Natural killer cell (primary cell): ENCODE measurements at regions not wholly inside any gene's neighbourhood (a gene's known extent, or its start where the extent isn't known, plus 50 kb on each side); places are given as distances from the start of the nearest gene placed in this dataset.

Source experiments
- ATAC-seq, 3 donors: fragments of 150-1000 bp in 2 of 3; fragments of 200-7000 bp in 1 of 3; cut with Tn5 transposase; 1 replicate in 1 of 3; 2 replicates in 2 of 3; pipeline ENCODE4 v1.10.0; 2021; ENCODE audit warnings: mild to moderate bottlenecking in 2 of 3, moderate library complexity in 2 of 3
- DNase-seq, 2 donors: peaks; one replicate each; pipeline versions ENCODE4 v3.0.0 to v3.0.0-alpha.2; 2013 to 2021; ENCODE audit warnings: mixed read lengths in 1 of 2
- H3K27ac ChIP-seq: one replicate; pipeline ENCODE4 v1.5.1; 2013; ENCODE audit warnings: mild to moderate bottlenecking, low read length
- H3K27me3 ChIP-seq: one replicate; pipeline ENCODE4 v1.6.1; 2013; ENCODE audit warnings: low read length; ENCODE audit not compliant: control insufficient read depth, insufficient read depth
- H3K36me3 ChIP-seq: one replicate; pipeline ENCODE4 v1.6.1; 2013; ENCODE audit warnings: low read length; ENCODE audit not compliant: control insufficient read depth, insufficient read depth
- H3K4me1 ChIP-seq: one replicate; pipeline ENCODE4 v1.6.1; 2013; ENCODE audit warnings: low read length; ENCODE audit not compliant: control insufficient read depth, insufficient read depth
- H3K4me3 ChIP-seq: one replicate; pipeline ENCODE4 v1.5.1; 2013; ENCODE audit warnings: low read length
- H3K9me3 ChIP-seq: one replicate; pipeline ENCODE4 v1.6.1; 2013; ENCODE audit warnings: low read length; ENCODE audit not compliant: control insufficient read depth, insufficient read depth
- H3K27ac Mint-ChIP-seq, 2 donors: one replicate each; pipeline ENCODE4 v1.8.0; 2022; ENCODE audit warnings: mild to moderate bottlenecking in 2 of 2, mixed read lengths in 2 of 2, moderate library complexity in 1 of 2
- H3K27me3 Mint-ChIP-seq, 2 donors: one replicate each; pipeline ENCODE4 v1.8.0; 2022; ENCODE audit warnings: low read depth in 2 of 2, mixed read lengths in 2 of 2
- H3K36me3 Mint-ChIP-seq: one replicate; pipeline ENCODE4 v1.8.0; 2022; ENCODE audit warnings: mixed read lengths
- H3K4me1 Mint-ChIP-seq, 2 donors: one replicate each; pipeline ENCODE4 v1.8.0; 2022; ENCODE audit warnings: mixed read lengths in 2 of 2
- H3K4me3 Mint-ChIP-seq: one replicate; pipeline ENCODE4 v1.8.0; 2022; ENCODE audit warnings: mild to moderate bottlenecking, moderate library complexity, mixed read lengths
- H3K9me3 Mint-ChIP-seq, 2 donors: one replicate each; pipeline ENCODE4 v1.8.0; 2022; ENCODE audit warnings: mixed read lengths in 2 of 2
- WGBS: methylation state at CpG from one replicate; pipeline ENCODE4 v1.1.7; 2013; ENCODE audit warnings: missing lambda C conversion rate; ENCODE audit not compliant: insufficient coverage; 5-methylcytosine and 5-hydroxymethylcytosine counted together
- intact Hi-C: fragments of 100-400 bp; cut with micrococcal nuclease; formaldehyde crosslinking; loops from one replicate; pipeline ENCODE4 v1.14.2; 2022
- TF ChIP-seq, protein P1 (sequence below): fragments of 200-600 bp; IDR thresholded peaks from one replicate; pipeline ENCODE4 v1.8.0; 2022; ENCODE audit warnings: antibody characterized with exemption

GRCh38 chr3:35187908-35188307, 451.4 kb upstream of the ARPP21 start:
- H3K9me3 Mint-ChIP-seq = peaks cover 13 to 14% of the 10 kb centered on the region in 2 donors

GRCh38 chr3:35194666-35195065, 444.7 kb upstream of the ARPP21 start:
- Histone ChIP-seq H3K27ac (no peak overlapping the region), H3K9me3 (no peaks in the 10 kb centered on the region), H3K4me3 (no peak overlapping the region), H3K36me3 (no peaks in the 10 kb centered on the region), H3K27me3 (no peaks in the 10 kb centered on the region), H3K4me1 (no peaks in the 10 kb centered on the region)
- H3K9me3 Mint-ChIP-seq = peaks cover 6 to 18% of the 10 kb centered on the region in 2 donors
- no peaks in the 10 kb centered on the region for H3K36me3 Mint-ChIP-seq
- TF ChIP-seq, protein P1, sequence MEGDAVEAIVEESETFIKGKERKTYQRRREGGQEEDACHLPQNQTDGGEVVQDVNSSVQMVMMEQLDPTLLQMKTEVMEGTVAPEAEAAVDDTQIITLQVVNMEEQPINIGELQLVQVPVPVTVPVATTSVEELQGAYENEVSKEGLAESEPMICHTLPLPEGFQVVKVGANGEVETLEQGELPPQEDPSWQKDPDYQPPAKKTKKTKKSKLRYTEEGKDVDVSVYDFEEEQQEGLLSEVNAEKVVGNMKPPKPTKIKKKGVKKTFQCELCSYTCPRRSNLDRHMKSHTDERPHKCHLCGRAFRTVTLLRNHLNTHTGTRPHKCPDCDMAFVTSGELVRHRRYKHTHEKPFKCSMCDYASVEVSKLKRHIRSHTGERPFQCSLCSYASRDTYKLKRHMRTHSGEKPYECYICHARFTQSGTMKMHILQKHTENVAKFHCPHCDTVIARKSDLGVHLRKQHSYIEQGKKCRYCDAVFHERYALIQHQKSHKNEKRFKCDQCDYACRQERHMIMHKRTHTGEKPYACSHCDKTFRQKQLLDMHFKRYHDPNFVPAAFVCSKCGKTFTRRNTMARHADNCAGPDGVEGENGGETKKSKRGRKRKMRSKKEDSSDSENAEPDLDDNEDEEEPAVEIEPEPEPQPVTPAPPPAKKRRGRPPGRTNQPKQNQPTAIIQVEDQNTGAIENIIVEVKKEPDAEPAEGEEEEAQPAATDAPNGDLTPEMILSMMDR = no peak
- H3K27me3 Mint-ChIP-seq = no peaks in the 10 kb centered on the region
- no peak overlapping the region for H3K27ac Mint-ChIP-seq
- H3K4me1 Mint-ChIP-seq = no peaks in the 10 kb centered on the region
- H3K4me3 Mint-ChIP-seq = no peak overlapping the region
- intact Hi-C loops = no loop called here
- no peak for DNase-seq
- 92% methylated on average over 1 of the region's 1 CpG for WGBS
- ATAC-seq = no peak

More at GRCh38 chr3:35187908-35188307, 451.4 kb upstream of the ARPP21 start:
- Histone ChIP-seq H3K27me3 (no peaks in the 10 kb centered on the region), H3K36me3 (no peaks in the 10 kb centered on the region), H3K4me1 (no peaks in the 10 kb centered on the region), H3K4me3 (no peak overlapping the region), H3K9me3 (no peaks in the 10 kb centered on the region), H3K27ac (no peak overlapping the region)
- Mint-ChIP-seq H3K36me3 (no peaks in the 10 kb centered on the region), H3K4me1 (no peaks in the 10 kb centered on the region), H3K27me3 (no peaks in the 10 kb centered on the region), H3K4me3 (no peak overlapping the region), H3K27ac (no peak overlapping the region)
- DNase-seq = no peak
- 80% methylated on average over 1 of the region's 1 CpG for WGBS
- TF ChIP-seq, protein P1 = no peak
- intact Hi-C loops = no loop called here
- ATAC-seq = no peak

DNA sequence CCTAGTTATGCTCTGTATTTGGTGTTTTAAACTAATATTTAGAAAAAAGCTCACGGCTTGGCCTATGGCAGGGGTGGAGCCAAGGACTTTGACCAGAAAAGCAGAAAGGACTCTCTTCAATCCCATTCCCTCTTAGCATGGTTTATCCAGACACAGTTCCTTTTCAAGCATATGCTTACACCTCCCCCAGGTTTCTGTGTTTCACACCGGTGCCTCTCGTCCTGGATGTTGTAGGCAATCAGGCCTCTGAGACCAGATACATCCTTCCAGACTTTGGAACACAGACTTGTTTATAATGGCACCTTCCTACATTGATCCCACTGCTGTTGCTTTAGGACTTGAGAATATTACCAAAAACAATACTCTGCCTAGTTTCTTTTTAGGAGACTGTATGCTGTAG, 440.5 kb upstream of the ARPP21 start:
- intact Hi-C loops = no loop called here
- H3K36me3 Mint-ChIP-seq = no peaks in the 10 kb centered on the region
- Histone ChIP-seq H3K27ac (no peak overlapping the region), H3K4me3 (no peak overlapping the region), H3K4me1 (no peaks in the 10 kb centered on the region), H3K36me3 (no peaks in the 10 kb centered on the region), H3K27me3 (no peaks in the 10 kb centered on the region), H3K9me3 (no peaks in the 10 kb centered on the region)
- WGBS = 97% methylated on average over 3 of the region's 3 CpGs
- ATAC-seq (no peak), DNase-seq (no peak)
- H3K9me3 Mint-ChIP-seq = peaks cover 9 to 24% of the 10 kb centered on the region in 2 donors
- H3K27me3 Mint-ChIP-seq = no peaks in the 10 kb centered on the region
- TF ChIP-seq, protein P1 = no peak
- no peaks in the 10 kb centered on the region for H3K4me1 Mint-ChIP-seq
- no peak overlapping the region for H3K4me3 Mint-ChIP-seq
- H3K27ac Mint-ChIP-seq = no peak overlapping the region

DNA sequence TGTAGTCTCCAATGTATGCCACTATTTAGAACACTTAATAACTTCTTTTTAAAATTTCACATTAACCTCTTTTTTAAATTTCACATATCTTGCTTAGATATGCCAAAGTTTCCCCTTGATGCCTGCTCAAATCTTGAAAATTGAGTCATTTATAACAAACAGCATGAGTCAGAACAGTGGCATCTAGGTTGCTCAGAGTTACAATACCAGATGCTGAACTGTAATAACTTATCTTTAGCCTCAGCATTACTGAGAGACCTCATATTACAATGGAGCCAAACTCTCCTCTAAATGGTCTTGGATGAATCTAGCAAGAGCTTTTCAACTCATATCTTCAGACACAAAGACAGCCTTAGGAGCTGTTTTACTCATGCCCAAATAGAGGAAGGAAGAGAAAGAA, 439.3 kb upstream of the ARPP21 start:
- no peak for DNase-seq
- H3K27ac Mint-ChIP-seq = no peak overlapping the region
- H3K27me3 Mint-ChIP-seq = no peaks in the 10 kb centered on the region
- Histone ChIP-seq H3K9me3 (no peaks in the 10 kb centered on the region), H3K4me1 (no peaks in the 10 kb centered on the region), H3K4me3 (no peak overlapping the region), H3K36me3 (no peaks in the 10 kb centered on the region), H3K27ac (no peak overlapping the region), H3K27me3 (no peaks in the 10 kb centered on the region)
- H3K9me3 Mint-ChIP-seq = peaks cover 9 to 24% of the 10 kb centered on the region in 2 donors
- no peaks in the 10 kb centered on the region for H3K4me1 Mint-ChIP-seq
- no peak for ATAC-seq
- no peaks in the 10 kb centered on the region for H3K36me3 Mint-ChIP-seq
- no peak overlapping the region for H3K4me3 Mint-ChIP-seq
- intact Hi-C loops = no loop called here
- TF ChIP-seq, protein P1 = no peak
